T-helper 2 cell treated with Interferon-gamma antibody and Interleukin-4, amounts not matched to agents 5 μg/mL and 100 μg/mL, for 36 hours (primary cell): ENCODE measurements at regions not wholly inside any gene's neighbourhood (a gene's known extent, or its start where the extent isn't known, plus 50 kb on each side); places are given as distances from the start of the nearest gene placed in this dataset.

ENCODE experiments used
- DNase-seq: peaks from one replicate; pipeline ENCODE4 v3.0.0; 2021; ENCODE audit warnings: low spot score
- H3K27ac Mint-ChIP-seq: one replicate; pipeline ENCODE4 v1.8.0; 2021; ENCODE audit warnings: mild to moderate bottlenecking, mixed read lengths
- H3K27me3 Mint-ChIP-seq: one replicate; pipeline ENCODE4 v1.8.0; 2021; ENCODE audit warnings: low read depth, mixed read lengths
- H3K36me3 Mint-ChIP-seq: one replicate; pipeline ENCODE4 v1.8.0; 2021; ENCODE audit warnings: low read depth, mixed read lengths
- H3K4me1 Mint-ChIP-seq: one replicate; pipeline ENCODE4 v1.8.0; 2021; ENCODE audit warnings: low read depth, mixed read lengths
- H3K4me3 Mint-ChIP-seq: one replicate; pipeline ENCODE4 v1.8.0; 2022; ENCODE audit warnings: mild to moderate bottlenecking, moderate library complexity, mixed read lengths
- H3K9me3 Mint-ChIP-seq: one replicate; pipeline ENCODE4 v1.8.0; 2021; ENCODE audit warnings: mixed read lengths

DNA sequence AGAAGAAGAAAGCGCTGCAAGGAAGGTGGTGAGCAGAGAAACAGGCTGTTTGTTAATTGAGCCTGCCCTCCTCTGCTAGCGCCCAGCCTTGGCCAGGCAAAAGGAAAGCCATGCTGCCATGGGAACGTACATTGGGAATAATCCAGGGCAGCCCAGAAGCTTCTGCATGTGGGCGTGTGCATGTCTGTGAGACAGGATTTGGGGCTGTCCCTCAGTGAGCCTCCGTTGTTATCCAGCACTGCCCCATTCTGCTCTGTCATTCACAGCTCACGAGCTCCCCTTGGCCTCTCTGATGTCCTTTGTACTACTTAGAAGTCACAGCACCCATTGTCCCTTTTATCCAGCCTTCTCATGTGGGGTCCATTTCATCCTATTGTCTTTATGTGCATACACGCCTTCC is 239.1 kb upstream of the ROPN1 start:
- H3K36me3 Mint-ChIP-seq, result no peaks in the 10 kb centered on the region
- H3K4me1 Mint-ChIP-seq, result no peaks in the 10 kb centered on the region
- H3K4me3 Mint-ChIP-seq, result no peak overlapping the region
- no peak overlapping the region for H3K27ac Mint-ChIP-seq
- no peaks in the 10 kb centered on the region for H3K27me3 Mint-ChIP-seq
- no peaks in the 10 kb centered on the region for H3K9me3 Mint-ChIP-seq
- DNase-seq, result no peak

DNA sequence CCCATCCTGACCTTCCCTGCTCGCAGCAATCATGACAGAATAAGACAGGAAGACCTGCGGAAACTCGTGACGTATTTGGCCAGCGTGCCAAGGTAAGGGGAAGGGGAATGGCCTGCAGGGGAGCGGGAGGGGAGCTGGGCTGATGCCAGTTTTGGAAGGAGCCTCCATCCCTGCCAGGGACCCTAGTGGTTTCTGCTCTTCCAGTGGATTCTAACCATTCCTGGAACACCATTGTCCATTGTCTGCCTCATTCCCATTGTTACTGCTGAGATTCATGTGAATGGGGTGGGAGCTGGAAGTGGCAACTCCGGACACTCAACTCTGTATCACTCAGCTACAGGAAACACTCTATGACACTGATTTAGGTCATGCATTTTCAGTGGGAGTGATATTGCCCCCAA is 242.9 kb upstream of the ROPN1 start:
- no peaks in the 10 kb centered on the region for H3K4me1 Mint-ChIP-seq
- no peaks in the 10 kb centered on the region for H3K27me3 Mint-ChIP-seq
- no peak overlapping the region for H3K4me3 Mint-ChIP-seq
- no peak overlapping the region for H3K27ac Mint-ChIP-seq
- H3K9me3 Mint-ChIP-seq, result no peaks in the 10 kb centered on the region
- no peaks in the 10 kb centered on the region for H3K36me3 Mint-ChIP-seq
- DNase-seq, result no peak

DNA sequence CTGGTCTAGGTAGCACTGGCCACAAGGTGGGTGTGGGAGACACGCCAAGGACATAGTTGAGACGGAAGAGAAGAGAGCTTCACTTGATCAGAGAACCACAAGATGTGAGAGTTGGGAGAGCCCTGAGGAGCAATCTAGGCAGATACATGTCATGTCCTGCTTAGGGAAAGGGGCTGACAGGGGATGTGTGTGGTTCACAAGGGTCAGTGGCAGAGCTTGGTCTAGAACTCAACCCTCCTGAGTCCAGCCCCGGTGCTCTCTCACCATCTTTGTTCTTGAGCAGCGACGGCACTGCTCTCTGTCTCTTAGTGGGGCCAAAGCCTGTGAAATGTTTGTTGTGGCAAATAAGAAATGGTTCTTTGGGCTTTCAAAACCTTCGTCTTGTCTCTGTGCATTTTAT is 243.5 kb upstream of the ROPN1 start:
- no peak overlapping the region for H3K4me3 Mint-ChIP-seq
- H3K27ac Mint-ChIP-seq, result no peak overlapping the region
- DNase-seq, result no peak
- H3K27me3 Mint-ChIP-seq, result no peaks in the 10 kb centered on the region
- no peaks in the 10 kb centered on the region for H3K4me1 Mint-ChIP-seq
- no peaks in the 10 kb centered on the region for H3K9me3 Mint-ChIP-seq
- no peaks in the 10 kb centered on the region for H3K36me3 Mint-ChIP-seq

DNA sequence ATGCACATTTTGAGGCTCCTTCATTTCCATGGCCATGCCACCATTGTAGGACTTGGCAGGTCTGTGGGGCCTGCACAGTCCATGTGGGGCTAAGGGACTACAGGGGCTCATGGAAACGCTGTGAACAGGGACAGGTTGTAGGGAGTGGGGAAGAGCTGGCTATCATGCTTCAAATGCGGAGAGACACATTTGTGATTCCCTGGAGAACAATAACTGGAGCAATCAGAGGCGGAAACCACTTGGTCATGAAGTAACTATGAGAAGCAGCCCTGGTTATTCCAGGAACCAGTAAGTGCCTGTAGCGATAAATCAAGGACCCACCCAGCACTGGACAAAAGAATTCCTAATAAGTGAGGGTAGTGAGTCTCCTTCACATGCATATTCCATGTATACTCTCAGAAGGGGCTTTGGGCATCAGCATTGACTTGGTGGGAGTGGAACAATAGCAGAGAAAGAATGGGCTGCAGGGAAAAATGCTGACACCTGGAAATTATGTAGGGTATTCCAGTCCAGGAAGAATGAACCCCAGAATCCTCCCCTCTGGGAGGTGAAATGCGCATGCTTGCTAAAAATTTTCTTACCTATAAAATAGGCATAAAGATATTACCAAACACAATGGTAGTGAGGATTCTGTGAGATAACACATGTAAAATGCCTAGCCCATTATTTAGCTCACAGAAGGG is 251.4 kb upstream of the ROPN1 start:
- Mint-ChIP-seq H3K4me3 (no peak overlapping the region), H3K4me1 (no peaks in the 10 kb centered on the region), H3K9me3 (no peaks in the 10 kb centered on the region), H3K27me3 (peaks cover 2% of the 10 kb centered on the region), H3K27ac (no peak overlapping the region), H3K36me3 (no peaks in the 10 kb centered on the region)
- no peak for DNase-seq

DNA sequence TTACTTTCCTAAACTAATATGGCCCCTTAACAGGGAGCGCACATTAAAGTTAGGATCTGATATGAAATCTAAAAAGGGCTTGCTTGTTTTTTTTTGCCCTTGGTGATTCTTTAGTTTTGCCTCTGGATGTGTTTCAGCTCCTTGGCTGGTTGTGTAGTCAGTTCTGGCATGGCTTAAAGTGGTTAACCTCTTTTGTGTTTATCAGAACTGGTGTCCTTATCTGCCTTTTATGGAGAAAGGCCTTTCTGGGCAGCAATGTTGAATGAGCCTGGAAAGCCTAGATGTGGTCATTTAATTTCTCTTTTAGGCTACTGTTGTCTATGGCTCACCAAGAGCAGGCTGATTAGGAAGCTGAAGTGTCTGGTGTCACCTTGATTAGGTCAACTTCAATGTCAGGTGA is 254.5 kb upstream of the ROPN1 start:
- H3K9me3 Mint-ChIP-seq, result no peaks in the 10 kb centered on the region
- H3K36me3 Mint-ChIP-seq, result no peaks in the 10 kb centered on the region
- H3K27me3 Mint-ChIP-seq, result peaks cover 2% of the 10 kb centered on the region
- no peak overlapping the region for H3K4me3 Mint-ChIP-seq
- H3K4me1 Mint-ChIP-seq, result no peaks in the 10 kb centered on the region
- no peak for DNase-seq
- no peak overlapping the region for H3K27ac Mint-ChIP-seq

DNA sequence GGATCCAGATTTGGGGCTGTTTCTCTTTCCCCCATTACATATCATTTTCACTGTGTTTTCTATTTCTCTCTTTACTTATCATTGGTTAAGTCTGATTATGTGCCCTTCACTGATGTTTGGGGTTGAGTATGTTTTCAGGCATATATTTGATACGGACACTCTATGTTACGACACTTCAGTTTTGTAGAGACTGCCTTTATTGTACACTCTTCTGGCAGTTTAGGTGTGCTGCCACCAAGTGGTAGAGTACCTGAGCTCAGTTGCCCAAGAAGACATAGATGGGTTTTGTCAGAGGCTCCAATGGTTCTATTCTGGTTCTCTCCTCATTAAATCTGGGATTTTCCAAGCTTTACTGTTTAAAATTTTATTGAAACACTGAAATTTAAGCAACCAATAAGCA is 255.0 kb upstream of the ROPN1 start:
- Mint-ChIP-seq H3K9me3 (no peaks in the 10 kb centered on the region), H3K4me3 (no peak overlapping the region), H3K27me3 (peaks cover 2% of the 10 kb centered on the region), H3K27ac (no peak overlapping the region), H3K36me3 (no peaks in the 10 kb centered on the region), H3K4me1 (no peaks in the 10 kb centered on the region)
- no peak for DNase-seq

DNA sequence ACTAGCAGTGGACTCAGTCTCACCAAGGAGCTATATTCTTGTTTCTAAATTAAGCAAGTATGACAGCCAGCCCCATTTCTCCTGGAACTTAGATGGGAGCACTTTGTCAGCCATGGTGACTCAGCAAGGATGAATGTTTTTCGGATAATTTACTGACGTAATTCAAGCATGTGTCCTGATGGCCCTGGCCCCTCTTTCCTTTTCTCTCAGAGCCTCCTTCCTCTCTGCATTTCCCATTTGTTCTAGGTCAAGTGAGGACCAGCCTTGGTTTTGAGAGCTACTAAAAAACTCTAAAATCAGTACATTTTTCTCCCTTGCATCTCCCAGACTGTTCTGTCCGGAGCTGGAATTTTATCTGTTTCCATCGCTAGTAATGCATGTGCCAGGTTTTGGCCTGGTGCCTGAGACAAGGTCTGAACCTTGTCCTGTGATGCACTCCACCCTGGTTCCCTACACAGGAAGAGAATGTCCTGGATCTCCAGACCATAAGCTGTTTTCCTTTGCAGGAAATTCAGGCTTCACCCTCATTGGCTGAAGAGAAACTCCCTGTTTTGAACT is 256.6 kb upstream of the ROPN1 start:
- Mint-ChIP-seq H3K36me3 (no peaks in the 10 kb centered on the region), H3K4me3 (no peak overlapping the region)
- no peak for DNase-seq

DNA sequence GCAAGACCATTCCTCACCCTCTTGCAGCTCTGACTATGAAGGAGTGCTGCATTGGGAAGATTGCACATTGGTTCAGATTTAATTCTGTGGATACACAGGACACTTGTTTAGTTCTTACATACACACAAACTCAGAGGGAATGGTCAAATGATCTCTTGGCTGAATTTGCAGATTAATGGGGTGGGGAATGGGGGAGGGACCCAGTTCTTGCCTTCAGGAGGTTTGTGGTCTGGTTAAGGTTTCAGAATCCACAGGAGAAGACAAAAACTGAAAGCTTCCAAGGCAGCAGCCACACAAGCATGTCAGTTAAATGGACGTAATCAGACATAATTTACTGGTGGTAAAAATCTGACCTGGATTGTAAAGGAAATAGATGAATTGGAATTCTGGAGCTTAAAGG is 257.1 kb upstream of the ROPN1 start:
- Mint-ChIP-seq H3K36me3 (no peaks in the 10 kb centered on the region), H3K9me3 (no peaks in the 10 kb centered on the region), H3K27me3 (peaks cover 4% of the 10 kb centered on the region), H3K4me1 (no peaks in the 10 kb centered on the region), H3K27ac (no peak overlapping the region), H3K4me3 (no peak overlapping the region)
- no peak for DNase-seq

More for the DNA sequence above, 256.6 kb upstream of the ROPN1 start:
- H3K4me1 Mint-ChIP-seq, result no peaks in the 10 kb centered on the region
- peaks cover 4% of the 10 kb centered on the region for H3K27me3 Mint-ChIP-seq
- no peaks in the 10 kb centered on the region for H3K9me3 Mint-ChIP-seq
- H3K27ac Mint-ChIP-seq, result no peak overlapping the region

DNA sequence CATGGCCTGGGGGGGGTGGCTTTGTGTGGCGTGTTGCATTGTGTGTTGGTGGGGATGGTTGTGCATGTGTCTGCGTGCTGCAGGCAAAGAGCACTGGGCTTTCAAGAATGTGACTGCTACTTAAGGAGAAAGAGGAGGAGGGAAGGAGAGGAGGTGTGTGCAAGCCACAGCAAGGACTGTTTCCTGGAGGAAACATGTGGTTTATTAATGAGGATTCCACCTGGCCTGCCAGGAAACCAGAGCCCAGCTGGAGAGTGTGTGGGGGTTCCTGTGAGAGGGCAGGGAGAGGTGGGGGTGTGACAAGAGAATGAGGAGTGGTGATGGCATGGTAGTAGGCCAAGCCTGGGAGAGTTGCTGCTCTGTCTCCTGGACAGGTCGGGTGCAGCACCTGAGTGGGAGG is 258.1 kb upstream of the ROPN1 start:
- Mint-ChIP-seq H3K27me3 (peaks cover 4% of the 10 kb centered on the region), H3K9me3 (no peaks in the 10 kb centered on the region), H3K36me3 (no peaks in the 10 kb centered on the region), H3K4me1 (no peaks in the 10 kb centered on the region), H3K4me3 (no peak overlapping the region), H3K27ac (no peak overlapping the region)
- DNase-seq, result no peak

DNA sequence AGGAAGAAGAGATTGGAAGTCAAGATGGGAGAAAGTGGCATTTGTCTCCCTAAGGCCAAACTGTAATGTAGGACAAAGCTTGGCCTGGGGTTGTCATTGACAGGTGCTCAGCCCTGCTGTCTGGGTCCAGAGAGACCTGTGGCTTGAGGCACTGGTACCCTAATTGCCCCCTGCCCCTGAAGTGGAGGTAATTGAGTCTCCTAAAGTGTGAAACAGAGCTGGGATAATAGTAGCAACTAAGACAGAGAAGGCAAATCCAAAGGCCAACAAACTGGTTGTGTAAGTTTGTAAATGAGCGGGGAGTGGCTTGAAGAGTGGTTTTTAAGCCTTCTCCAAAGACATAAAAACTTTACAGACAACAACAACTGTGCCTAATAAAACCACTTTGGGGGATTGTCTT is 264.2 kb upstream of the ROPN1 start:
- H3K9me3 Mint-ChIP-seq, result no peaks in the 10 kb centered on the region
- peaks cover 3% of the 10 kb centered on the region for H3K27me3 Mint-ChIP-seq
- H3K4me3 Mint-ChIP-seq, result no peak overlapping the region

DNA sequence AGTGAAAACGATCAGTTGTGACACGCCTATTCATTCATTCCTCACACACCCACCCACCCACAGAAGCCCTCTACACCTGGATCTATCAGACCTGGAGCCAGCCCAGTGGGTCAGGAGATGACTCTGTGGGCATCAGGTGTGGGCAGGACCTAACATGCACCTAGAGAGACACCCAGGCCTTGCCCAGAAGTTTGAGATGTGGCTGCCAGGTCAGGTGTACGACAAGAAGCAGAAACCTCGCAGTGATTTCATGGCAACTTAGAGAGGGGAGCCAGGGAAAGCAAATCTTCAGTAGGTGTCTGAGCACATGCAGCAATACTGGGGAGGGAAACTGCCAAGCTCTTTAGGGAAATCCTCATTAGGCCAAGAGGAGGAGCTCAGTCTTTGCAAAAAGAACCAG is 264.7 kb upstream of the ROPN1 start:
- Mint-ChIP-seq H3K9me3 (no peaks in the 10 kb centered on the region), H3K27ac (no peak overlapping the region), H3K27me3 (peaks cover 3% of the 10 kb centered on the region), H3K4me1 (no peaks in the 10 kb centered on the region), H3K4me3 (no peak overlapping the region), H3K36me3 (no peaks in the 10 kb centered on the region)
- DNase-seq, result no peak

More for the DNA sequence above, 264.2 kb upstream of the ROPN1 start:
- no peak overlapping the region for H3K27ac Mint-ChIP-seq
- no peak for DNase-seq
- no peaks in the 10 kb centered on the region for H3K4me1 Mint-ChIP-seq
- no peaks in the 10 kb centered on the region for H3K36me3 Mint-ChIP-seq

DNA sequence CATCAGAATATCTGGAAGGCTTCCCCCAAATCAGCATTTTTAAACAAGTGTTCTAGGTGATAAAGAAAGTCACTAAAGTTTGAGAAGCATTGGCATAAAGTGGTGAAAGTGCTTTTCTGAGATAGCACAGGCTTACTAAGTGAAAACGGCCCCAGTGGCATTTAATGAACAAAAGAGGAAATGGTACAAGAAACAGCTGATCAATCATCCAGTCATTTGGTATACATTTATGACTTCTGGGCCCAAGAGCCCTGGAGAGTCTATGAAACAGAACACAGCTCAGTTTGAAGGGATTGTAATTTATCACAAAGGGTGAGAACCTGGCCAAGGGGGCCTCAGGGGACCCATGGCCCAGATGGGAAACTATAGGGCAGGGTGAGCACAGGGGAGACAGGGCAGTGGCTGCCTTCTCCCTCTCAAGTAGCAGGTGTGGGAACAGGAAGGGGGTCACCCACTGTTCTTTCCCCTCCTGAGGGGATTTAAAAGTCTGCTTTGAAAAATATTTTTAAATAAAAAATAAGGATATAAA is 265.5 kb upstream of the ROPN1 start:
- Mint-ChIP-seq H3K36me3 (no peaks in the 10 kb centered on the region), H3K4me3 (no peak overlapping the region), H3K27me3 (peaks cover 3% of the 10 kb centered on the region), H3K4me1 (no peaks in the 10 kb centered on the region), H3K9me3 (no peaks in the 10 kb centered on the region), H3K27ac (no peak overlapping the region)
- no peak for DNase-seq

DNA sequence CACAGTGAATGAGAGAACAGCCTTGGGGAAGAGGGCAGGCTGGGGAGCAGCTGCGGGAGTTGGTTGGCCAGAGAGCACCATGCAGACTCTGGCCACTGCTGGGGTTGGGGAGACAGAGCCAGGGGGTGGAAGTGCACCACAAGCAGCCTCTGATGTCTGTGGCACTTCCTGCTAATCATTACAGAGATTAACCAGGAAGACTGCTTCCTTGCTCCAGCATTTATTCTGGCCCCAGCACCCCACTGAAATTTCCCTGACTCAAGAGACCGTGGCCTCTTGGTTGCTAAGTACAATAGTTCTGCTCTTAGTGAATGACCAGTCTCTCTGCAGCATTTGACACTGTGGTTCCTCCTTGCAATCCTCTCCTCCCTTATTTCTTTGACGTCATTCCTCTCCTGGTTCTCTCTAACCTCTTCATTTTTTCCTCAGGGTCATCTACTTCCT is 266.2 kb upstream of the ROPN1 start:
- no peak for DNase-seq
- H3K27ac Mint-ChIP-seq, result no peak overlapping the region
- no peaks in the 10 kb centered on the region for H3K4me1 Mint-ChIP-seq
- no peak overlapping the region for H3K4me3 Mint-ChIP-seq
- peaks cover 3% of the 10 kb centered on the region for H3K27me3 Mint-ChIP-seq
- no peaks in the 10 kb centered on the region for H3K9me3 Mint-ChIP-seq
- H3K36me3 Mint-ChIP-seq, result no peaks in the 10 kb centered on the region

DNA sequence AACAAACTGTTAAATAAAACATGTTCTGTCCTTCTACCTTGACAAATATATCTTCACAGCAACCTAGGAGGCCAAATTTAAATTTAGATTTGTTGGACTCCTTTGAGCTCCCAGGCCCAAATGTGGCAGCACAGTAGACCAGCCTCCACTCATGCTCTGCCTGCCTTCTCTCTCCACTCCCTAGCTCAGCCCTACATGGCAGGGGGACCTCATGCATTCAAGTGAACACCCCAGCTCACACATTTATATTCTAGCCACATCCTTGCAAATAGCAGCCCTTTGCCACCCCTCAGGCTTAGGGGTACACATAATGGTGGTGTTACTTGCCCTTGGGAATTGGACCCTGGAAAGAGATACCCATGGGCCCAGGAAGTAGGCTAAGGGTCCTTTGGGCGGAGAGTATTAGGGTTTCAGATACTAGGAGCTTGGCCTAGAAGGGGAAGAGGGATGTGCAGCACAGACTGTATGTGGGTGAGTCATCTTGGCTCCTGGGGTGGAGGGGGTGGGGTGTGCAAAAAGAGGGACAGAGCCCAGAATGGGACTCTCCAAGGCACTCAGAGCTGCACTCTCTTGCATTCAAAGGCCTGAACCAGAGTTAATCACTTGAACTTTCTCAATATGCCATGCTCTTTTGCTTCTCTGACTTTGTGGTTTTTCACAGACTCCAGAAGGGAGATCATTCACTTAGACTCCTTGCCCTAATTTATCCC is 268.4 kb upstream of the ROPN1 start:
- H3K4me1 Mint-ChIP-seq, result no peaks in the 10 kb centered on the region
- no peaks in the 10 kb centered on the region for H3K36me3 Mint-ChIP-seq
- no peaks in the 10 kb centered on the region for H3K9me3 Mint-ChIP-seq
- no peak for DNase-seq
- H3K27me3 Mint-ChIP-seq, result no peaks in the 10 kb centered on the region
- no peak overlapping the region for H3K4me3 Mint-ChIP-seq
- no peak overlapping the region for H3K27ac Mint-ChIP-seq
